Spinal cord (tissue), 9 donors: ENCODE measurements at regions not wholly inside any gene's neighbourhood (a gene's known extent, or its start where the extent isn't known, plus 50 kb on each side); places are given as distances from the start of the nearest gene placed in this dataset.

ENCODE experiments used
- DNase-seq, 6 donors: peaks; one replicate each; pipeline versions ENCODE4 v3.0.0 to v3.0.0-alpha.2; 2013 to 2015; ENCODE audit warnings: low spot score in 6 of 6, low read depth in 4 of 6
- H3K27ac ChIP-seq: one replicate; pipeline ENCODE4 v1.5.1; 2013; ENCODE audit warnings: low read depth, low read length, control low read depth
- H3K27me3 ChIP-seq: one replicate; pipeline ENCODE4 v1.6.1; 2013; ENCODE audit warnings: low read length; ENCODE audit not compliant: control insufficient read depth, insufficient read depth
- H3K36me3 ChIP-seq: one replicate; pipeline ENCODE4 v1.6.1; 2013; ENCODE audit warnings: low read length; ENCODE audit not compliant: control insufficient read depth, insufficient read depth
- H3K4me1 ChIP-seq: one replicate; pipeline ENCODE4 v1.6.1; 2013; ENCODE audit warnings: low read length; ENCODE audit not compliant: control insufficient read depth, insufficient read depth
- H3K4me3 ChIP-seq: one replicate; pipeline ENCODE4 v1.5.1; 2013; ENCODE audit warnings: low read depth, low read length, control low read depth
- H3K9me3 ChIP-seq: one replicate; pipeline ENCODE4 v1.6.1; 2013; ENCODE audit warnings: low read length; ENCODE audit not compliant: control insufficient read depth, insufficient read depth
- WGBS: methylation state at CpG from one replicate; pipeline ENCODE4 v1.1.5; 2013; ENCODE audit warnings: missing lambda C conversion rate; ENCODE audit not compliant: insufficient coverage; 5-methylcytosine and 5-hydroxymethylcytosine counted together
- donor health status: healthy.

DNA sequence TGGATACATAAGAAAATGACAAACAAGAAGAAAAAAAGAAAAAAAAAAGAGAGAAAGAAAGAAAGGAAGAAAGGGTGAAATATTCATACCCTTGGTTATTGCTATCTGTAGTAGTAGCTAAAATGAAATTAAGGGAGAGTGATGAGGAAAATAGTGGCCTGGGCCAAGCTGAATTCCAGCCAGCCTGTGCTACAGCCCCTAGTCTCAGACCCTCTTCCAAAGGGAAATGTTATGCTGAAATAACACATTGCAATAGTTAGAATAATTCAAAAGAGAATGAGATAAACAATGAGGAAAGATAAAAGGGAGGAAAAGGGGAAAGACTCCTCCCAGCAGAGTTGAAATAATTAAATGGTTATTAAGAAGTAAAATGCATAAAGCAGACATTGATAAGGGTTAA is 268.4 kb upstream of the ROBO1 start:
- H3K27ac ChIP-seq = no peak overlapping the region
- no peak overlapping the region for H3K4me3 ChIP-seq
- H3K4me1 ChIP-seq = no peaks in the 10 kb centered on the region
- H3K27me3 ChIP-seq = no peaks in the 10 kb centered on the region
- no peaks in the 10 kb centered on the region for H3K36me3 ChIP-seq
- no peaks in the 10 kb centered on the region for H3K9me3 ChIP-seq
- no peak for DNase-seq

DNA sequence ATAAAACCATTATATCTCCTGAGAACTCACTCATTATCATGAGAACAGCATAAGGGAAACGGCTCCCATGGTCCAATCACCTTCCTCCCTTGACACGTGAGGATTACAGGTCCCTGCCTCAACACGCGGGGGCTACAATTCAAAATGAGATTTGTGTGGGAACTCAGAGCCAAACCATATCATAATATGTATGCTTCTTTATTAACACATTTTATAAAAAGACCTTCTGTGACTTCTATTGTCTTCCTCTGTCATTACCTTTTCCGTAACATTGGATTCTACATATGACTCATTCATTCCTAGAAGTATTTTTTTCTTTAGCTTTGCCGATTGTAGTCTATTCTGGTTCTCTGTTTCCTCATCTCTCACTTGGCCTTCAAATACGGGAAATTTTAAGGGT is 267.2 kb upstream of the ROBO1 start:
- WGBS = 100% methylated on average over 3 of the region's 7 CpGs
- H3K9me3 ChIP-seq = no peaks in the 10 kb centered on the region
- H3K4me3 ChIP-seq = no peak overlapping the region
- H3K27me3 ChIP-seq = no peaks in the 10 kb centered on the region
- DNase-seq = no peak
- H3K36me3 ChIP-seq = no peaks in the 10 kb centered on the region
- H3K27ac ChIP-seq = no peak overlapping the region
- no peaks in the 10 kb centered on the region for H3K4me1 ChIP-seq

DNA sequence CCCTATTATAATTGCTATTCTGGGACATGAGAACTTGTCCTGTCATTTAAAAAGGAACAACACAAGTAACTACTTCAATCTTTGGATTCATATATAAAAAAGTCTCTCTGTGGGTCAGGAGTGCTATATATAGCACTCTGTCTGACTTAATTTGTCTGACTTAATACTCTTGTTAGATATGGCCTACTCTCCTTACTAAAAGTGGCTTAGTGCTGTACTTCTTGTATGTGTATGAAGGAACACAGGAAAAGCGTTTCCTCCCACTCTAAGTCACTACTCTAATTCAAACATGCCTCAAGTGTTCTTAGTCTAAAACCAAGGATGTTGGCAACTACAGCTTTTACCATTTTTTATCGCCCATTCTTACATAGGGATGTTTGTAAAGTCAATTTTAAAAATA is 255.2 kb upstream of the ROBO1 start:
- no peak overlapping the region for H3K4me3 ChIP-seq
- no peaks in the 10 kb centered on the region for H3K9me3 ChIP-seq
- H3K36me3 ChIP-seq = no peaks in the 10 kb centered on the region
- H3K27me3 ChIP-seq = no peaks in the 10 kb centered on the region
- DNase-seq = no peak
- no CpG with 5 or more reads among the region's 2 CpGs for WGBS
- H3K27ac ChIP-seq = no peak overlapping the region
- H3K4me1 ChIP-seq = no peaks in the 10 kb centered on the region

DNA sequence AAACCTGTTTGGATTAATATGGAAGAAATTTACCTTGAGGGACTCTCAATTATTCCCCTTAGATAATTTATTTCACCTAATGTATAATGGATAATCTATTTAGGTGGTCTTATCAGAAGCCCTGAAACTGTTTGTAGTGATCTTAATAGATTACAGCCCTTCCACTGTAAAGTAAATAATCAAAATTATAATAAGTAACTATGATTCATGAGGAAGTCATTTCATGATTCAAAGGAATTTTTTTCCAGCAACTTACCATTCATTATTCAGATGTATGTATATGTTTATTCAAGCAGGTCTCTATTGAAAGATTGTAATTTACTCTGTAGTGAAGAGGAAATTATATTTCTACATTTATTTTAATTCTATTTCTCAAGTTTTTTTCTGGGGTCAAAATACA is 250.6 kb upstream of the ROBO1 start:
- no peak for DNase-seq

DNA sequence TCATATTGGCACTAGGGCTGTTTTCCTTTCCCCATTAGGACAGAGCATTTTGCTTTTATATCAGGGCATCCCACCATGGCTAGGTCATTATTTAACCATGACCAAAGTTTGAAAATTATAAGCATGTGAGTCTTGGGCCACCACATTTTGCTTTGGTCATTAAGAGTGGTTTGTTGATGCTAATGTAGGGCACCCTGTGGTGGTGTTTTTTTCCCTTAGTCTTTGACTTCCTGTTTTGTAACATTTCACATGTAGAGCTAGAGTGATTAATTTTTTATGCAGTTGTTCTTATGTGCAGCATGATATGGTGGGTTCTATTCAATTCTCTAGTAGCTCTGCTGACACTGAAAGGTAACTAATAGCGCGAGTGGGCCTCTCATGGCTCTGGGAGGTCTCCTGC is 249.6 kb upstream of the ROBO1 start:
- Histone ChIP-seq H3K9me3 (no peaks in the 10 kb centered on the region), H3K4me1 (no peaks in the 10 kb centered on the region), H3K27me3 (no peaks in the 10 kb centered on the region), H3K27ac (no peak overlapping the region), H3K4me3 (no peak overlapping the region), H3K36me3 (no peaks in the 10 kb centered on the region)
- DNase-seq = no peak
- WGBS = no CpG with 5 or more reads among the region's 2 CpGs

More for the DNA sequence above, 250.6 kb upstream of the ROBO1 start:
- Histone ChIP-seq H3K36me3 (no peaks in the 10 kb centered on the region), H3K27me3 (no peaks in the 10 kb centered on the region), H3K9me3 (no peaks in the 10 kb centered on the region), H3K4me3 (no peak overlapping the region), H3K4me1 (no peaks in the 10 kb centered on the region), H3K27ac (no peak overlapping the region)

DNA sequence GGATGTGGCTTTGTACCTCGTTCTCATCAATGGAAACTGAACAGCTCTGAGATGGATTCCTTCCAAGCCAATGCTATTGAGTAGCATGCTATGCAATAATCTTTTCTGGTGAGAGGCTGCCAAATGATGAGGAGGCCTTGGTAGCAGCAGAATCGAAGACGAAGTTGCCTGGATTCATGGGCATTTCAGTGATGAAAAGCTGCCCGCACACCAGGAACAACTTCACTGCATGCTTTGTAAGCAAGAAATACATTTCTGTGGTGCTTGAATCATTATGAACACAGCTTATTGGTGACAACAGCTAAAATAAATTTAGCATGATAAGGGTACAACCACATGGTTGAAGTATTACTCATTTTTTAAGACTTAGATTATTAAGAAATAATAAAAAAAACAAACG is 246.8 kb upstream of the ROBO1 start:
- no CpG with 5 or more reads among the region's 5 CpGs for WGBS
- DNase-seq = peak in 1 of 6 donors; percentile 8
- no peaks in the 10 kb centered on the region for H3K9me3 ChIP-seq
- no peak overlapping the region for H3K27ac ChIP-seq
- H3K4me3 ChIP-seq = no peak overlapping the region
- H3K4me1 ChIP-seq = no peaks in the 10 kb centered on the region
- no peaks in the 10 kb centered on the region for H3K27me3 ChIP-seq
- H3K36me3 ChIP-seq = no peaks in the 10 kb centered on the region

DNA sequence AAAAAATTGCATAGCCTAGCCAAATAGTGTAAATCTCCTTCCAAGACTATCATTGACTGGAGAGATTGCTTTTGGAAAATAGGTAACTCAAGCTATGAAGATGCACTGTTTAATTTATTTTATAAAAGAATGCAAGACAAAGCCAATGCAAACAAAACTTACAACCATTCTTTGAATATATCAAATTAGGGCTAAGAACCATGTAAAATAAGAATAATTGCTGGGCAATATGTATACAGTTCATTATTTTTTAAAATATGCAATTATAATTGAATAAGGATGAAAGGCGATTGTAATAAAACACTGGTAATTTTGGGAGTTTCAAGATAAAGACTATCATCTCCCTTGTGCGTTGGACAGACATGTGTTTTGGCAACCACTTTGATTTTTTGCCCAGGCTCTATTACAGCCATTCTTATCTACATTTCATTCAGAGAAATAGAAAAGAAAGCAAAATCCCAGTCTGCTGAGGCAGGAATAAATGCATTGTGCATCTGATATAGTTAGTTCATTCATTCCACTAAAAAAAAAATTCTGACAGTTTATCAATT is 242.3 kb upstream of the ROBO1 start:
- Histone ChIP-seq H3K27ac (no peak overlapping the region), H3K4me1 (no peaks in the 10 kb centered on the region), H3K9me3 (no peaks in the 10 kb centered on the region), H3K36me3 (no peaks in the 10 kb centered on the region), H3K4me3 (no peak overlapping the region), H3K27me3 (no peaks in the 10 kb centered on the region)
- WGBS = no CpG with 5 or more reads among the region's 2 CpGs
- DNase-seq = peak in 1 of 6 donors; percentile 20

DNA sequence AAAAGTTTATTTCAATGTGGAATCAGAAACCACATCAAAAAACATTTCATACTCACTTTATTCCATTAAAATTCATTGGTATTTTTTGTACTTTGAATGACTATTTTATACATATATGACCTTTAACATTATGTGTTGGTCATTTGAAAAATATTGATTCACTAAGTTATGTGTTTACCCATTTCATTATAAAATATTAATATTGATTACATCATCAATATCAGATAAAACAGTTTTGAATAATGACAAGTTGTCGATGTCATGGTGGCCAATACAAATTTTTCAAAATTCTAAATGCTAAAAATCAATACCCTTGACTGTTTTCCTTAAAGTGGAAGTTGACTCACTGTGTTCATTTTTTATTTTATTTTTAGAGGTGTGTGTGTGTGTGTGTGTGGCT is 239.7 kb upstream of the ROBO1 start:
- no peaks in the 10 kb centered on the region for H3K36me3 ChIP-seq
- H3K4me3 ChIP-seq = no peak overlapping the region
- no peak for DNase-seq
- H3K9me3 ChIP-seq = no peaks in the 10 kb centered on the region
- no peak overlapping the region for H3K27ac ChIP-seq
- WGBS = no CpG with 5 or more reads among the region's 1 CpG
- no peaks in the 10 kb centered on the region for H3K27me3 ChIP-seq
- no peaks in the 10 kb centered on the region for H3K4me1 ChIP-seq

DNA sequence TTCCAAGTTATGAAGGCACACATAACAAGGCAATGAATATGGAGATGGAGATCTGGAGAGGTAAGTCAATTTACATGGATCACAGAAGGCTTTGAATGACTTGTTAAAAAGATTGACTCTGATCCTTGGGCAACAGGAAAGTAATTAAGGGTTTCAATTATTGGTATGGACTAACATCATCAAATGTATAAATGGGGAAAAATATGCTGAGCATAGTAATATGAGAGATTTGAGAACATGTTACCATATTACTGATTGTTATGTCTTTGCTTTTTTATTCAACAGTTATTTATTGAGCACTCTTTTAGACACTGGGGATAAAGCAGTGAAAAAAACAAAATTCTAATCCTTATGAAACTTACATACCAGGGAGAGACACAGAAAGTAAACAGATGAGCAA is 238.5 kb upstream of the ROBO1 start:
- no peak overlapping the region for H3K4me3 ChIP-seq
- DNase-seq = no peak
- no peaks in the 10 kb centered on the region for H3K9me3 ChIP-seq
- H3K36me3 ChIP-seq = no peaks in the 10 kb centered on the region
- H3K4me1 ChIP-seq = no peaks in the 10 kb centered on the region
- no peaks in the 10 kb centered on the region for H3K27me3 ChIP-seq
- no peak overlapping the region for H3K27ac ChIP-seq

DNA sequence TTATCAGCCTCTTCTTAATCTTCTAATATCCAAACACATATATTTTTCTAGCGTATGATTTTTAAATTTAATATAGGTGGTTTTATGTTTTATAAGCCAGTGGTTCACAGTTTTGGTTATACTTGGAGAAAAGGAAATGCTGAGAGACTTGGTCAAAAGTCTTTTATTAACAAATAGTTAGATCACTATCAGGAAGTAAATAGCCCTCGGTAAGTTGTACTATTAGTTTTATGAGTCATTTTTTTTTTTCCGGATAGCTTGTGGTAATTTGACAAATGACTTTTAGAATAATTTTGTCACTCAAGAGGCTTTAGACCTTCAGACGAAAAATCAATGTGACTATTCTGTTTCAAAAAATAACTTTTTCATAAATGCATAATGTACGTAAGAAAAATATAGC is 232.2 kb upstream of the ROBO1 start:
- Histone ChIP-seq H3K27ac (no peak overlapping the region), H3K36me3 (no peaks in the 10 kb centered on the region), H3K9me3 (no peaks in the 10 kb centered on the region), H3K4me3 (no peak overlapping the region), H3K27me3 (no peaks in the 10 kb centered on the region), H3K4me1 (no peaks in the 10 kb centered on the region)
- WGBS = no CpG with 5 or more reads among the region's 5 CpGs
- DNase-seq = no peak
